Stimulated activated CD8-positive, alpha-beta memory T cell treated with anti-CD3 and anti-CD28 coated beads, Interleukin-15, amount 100 ng/mL, for 24 hours (primary cell): ENCODE measurements at regions not wholly inside any gene's neighbourhood (a gene's known extent, or its start where the extent isn't known, plus 50 kb on each side); places are given as distances from the start of the nearest gene placed in this dataset.

Source experiments
- DNase-seq: peaks from one replicate; pipeline ENCODE4 v3.0.0-alpha.2; 2020; ENCODE audit warnings: low read depth

DNA sequence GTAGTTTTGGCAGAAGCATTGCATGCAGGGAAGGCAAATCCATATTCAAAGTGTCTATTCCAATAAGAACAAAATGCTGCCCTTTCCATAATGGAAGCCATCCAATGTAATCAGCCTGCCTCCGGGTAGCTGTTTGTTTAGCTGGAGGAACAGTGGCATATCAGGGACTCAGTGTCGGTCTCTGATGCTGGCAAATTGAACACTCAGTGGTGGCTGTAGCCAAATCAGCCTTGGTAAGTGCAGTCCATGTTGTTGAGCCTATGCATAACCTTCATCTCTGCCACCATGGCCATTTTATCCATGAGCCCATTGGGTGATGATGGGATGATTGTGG is 147.8 kb upstream of the MAX start:
- no peak for DNase-seq

DNA sequence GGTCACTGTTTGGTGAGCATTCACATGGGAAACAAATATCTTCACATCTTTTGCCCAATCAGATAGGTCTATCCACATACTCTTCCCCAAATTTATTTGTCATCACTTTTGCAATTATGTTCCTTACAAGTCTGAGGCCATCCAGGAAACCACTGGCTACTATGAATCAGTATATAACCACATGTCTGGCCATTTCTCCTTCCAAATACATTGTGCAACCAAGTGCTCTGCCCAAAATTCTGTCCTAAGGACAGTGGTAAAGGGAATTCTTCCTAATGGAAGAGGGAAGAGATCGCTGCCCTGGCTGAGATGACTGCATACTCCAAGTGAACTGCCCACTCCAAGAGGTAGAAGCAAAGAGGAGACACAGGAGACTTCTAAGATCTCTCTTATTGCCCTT is 148.9 kb upstream of the MAX start:
- DNase-seq = no peak

DNA sequence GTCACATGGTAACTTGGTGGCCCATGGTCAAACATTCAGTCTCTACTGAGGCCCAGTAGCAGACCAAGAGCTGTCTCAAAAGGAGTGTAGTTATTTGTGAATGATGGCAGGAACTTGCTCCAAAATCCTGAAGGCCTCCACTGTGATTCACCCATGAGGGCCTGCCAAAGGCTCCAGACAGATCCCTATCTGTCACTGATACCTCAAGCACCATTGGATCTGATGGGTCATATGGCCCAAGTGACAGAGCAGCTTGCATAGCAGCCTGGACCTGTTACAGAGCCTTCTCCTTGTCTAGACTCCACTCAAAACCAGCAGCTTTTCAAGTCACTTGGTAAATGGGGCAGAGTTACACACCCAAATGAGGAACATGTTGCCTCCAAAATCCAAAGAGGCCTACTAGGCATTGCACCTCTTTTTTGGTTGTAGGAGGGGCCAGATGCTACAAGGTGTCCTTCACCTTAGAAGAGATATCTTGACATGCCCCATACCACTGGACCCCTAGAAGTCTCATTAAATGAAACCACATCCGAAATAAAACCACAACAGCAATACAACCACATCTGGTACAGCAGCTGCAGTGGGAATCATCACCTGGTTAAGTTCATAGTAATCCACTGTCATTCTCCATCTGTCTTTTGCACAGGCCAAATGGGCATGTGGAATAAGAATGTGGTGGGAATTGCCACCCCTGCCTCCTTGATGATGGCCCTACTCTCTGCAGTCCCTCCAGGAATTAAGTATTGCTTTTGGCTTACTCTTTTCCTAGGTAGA is 150.4 kb upstream of the MAX start:
- no peak for DNase-seq

DNA sequence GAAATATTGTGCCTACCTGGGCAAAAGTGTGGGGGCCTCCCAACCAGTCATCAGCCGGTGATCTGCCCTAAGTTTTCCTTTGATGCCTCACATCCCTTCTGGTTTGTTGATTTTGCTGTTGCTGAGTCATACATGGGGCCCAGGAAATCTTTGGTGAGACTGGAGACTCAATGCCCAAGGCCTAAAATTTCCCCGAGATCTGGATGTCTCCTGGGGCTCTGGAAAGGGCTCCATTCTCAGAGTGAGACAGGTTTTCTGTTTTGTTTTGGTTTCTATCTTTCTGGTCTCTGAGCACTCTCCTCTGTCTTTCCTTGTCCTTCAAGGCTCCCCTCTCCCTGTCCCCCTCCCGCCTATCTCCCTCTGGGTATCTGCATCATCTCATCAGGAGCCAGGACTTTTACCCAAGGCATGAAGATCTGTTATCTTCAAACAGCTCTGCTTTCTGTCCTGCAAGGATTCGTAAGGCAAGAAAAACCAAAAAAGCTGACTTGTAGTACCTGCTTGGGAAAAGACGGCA is 152.8 kb upstream of the MAX start:
- no peak for DNase-seq

DNA sequence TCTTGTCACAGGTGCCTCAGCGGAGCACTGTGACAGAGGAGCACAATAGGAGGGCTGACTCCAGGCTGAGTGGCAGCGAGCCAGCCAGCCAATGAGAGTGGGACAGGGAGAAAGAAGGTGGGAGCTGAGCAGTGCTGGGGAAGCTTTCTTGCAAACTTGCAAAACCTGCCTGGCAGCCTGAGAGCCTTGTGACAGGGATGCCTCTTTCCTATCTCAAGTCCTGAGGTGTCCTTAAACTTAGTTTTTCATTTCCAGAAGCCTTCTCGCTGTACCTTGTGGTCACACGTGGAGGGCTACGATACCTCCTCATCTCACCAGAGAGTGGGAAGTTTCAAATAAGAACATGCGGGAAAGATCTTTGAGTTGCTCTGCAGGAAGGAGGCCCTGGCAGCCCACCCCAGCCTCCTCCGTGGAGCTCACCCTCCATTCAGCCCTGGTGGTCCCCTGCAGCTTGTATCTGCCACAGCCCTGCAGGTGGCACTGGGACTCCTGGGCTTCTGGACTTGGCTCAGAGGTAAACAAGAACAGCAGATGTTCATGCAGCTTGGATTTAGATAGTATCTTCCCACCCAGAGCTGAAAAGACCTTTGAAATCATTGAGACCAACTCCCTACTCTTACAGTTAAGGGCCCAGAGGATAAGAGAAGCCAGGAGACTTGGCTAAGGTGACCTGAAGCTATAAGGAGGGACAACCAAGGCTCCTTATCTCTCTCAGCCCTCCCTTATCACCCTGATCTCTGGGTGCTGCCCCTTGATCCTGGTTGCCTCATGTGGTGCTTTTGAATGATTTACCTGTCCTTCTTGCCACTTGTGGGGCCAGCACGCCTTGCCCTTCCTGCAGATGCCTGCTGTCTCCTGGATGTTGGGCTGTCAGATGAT is 153.5 kb upstream of the MAX start:
- no peak for DNase-seq

DNA sequence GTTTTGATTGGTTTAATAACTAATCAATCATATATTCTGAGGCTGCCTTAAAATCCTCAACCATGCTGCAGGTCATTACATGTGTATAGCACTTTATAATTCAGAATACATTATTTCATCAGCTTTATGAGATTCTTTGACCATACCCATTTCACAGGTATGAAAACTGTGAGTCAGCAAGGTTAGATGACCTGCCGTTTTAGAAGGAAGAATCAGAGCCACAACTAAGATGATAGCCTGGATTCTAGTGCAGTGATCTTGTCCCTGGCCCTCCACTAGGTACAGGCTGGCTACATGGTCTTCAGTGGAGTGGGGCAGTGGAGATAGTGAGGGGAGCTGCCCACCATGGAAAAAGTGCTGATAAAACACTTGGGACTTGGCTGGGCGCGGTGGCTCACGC is 154.4 kb upstream of the MAX start:
- DNase-seq = no peak

DNA sequence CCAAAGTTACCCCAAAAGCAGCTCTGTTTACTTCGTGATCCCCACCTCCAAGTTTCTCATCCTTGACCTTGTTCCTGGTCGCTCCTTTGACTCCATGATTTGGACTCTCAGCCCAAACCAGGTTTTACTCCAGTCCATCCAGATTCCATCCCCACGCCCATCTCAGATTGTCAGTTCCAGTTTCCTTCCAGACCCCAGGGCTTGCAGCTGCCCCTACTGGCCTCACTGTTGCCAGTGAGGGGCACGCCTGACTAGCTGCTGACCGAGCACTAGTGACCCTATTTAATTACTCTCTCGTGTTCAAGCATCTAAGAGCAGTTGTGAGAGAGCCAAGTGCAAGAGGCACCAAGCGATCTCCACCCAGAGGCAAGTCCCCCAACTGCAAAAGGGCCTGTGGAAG is 155.1 kb upstream of the FUT8 start:
- no peak for DNase-seq

DNA sequence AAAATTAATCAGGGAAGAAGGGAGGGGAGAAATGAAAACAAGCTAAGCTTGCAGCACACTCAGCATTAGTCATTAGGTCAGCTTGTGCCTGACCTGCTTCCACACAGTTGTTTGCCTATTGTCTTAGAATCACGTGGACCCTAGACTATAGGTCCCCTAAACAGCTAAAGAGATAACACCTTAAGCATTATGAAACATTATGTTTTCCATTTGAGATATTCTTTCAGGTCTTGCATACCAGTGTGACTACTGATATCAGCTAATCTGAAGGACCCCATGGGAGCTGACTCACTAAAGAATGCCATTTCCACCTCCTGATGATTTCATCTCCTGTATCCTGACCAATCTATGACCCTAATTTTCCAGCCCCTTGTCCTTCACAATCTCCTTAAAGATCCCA is 154.1 kb upstream of the FUT8 start:
- no peak for DNase-seq

DNA sequence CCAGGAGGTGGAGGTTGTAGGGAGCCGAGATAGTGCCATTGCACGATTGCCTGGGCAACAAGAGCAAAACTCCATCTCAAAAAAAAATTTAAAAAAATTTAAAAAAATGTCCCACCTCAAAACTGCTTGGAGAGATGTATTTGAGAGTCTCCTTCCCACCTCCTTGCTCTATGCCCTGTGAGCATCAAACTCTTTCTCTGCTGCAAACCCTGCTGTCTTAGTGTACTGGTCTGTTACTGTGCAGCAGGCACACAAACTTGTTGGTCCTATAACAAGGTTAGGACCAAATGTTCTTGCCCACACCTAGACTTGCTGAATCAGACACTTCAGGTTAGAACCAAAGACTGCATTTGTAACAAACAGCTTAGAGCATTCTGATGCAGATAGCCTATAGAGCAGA is 153.5 kb upstream of the FUT8 start:
- DNase-seq = no peak

DNA sequence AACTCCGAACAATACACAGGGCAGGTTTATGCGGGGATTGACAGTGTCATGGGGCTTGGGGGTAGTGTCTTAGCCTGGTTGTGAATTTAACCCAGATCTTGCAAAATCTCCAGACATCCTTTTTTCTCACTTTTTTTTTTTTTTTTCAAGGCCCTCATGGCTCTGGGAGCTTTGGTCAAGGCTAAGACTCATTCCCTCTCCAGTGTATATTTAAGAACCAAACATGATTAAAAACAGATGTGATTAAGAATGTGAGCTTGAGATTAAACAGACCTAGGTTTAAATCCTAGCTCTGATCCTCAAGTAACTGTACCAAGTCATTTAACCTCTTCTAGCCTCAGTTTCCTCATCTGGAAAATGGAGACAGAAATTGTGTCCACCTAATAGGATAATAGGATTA is 151.7 kb upstream of the FUT8 start:
- no peak for DNase-seq

DNA sequence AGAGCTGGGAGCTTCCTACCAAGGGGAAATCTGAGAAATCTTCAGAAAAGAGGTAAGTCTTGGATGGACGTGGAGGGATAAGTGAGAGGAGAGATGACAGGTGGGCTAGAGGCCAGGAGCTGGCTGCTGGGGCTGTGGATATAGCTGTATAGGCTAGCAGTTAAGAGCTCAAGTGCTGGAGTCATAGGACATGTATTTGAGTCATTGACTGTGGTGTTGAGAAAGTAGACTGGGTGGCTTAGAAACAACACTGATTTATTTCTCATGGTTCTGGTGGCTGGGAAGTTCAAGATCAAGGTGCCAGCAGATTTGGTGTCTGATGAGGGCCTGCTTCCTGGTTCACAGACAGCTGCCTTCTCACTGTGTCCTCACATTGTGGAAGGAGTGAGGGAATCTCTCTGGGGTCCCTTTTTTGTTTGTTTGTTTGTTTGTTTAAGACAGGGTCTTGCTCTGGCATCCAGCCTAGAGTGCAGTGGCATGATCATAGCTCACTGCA is 151.1 kb upstream of the FUT8 start:
- no peak for DNase-seq

DNA sequence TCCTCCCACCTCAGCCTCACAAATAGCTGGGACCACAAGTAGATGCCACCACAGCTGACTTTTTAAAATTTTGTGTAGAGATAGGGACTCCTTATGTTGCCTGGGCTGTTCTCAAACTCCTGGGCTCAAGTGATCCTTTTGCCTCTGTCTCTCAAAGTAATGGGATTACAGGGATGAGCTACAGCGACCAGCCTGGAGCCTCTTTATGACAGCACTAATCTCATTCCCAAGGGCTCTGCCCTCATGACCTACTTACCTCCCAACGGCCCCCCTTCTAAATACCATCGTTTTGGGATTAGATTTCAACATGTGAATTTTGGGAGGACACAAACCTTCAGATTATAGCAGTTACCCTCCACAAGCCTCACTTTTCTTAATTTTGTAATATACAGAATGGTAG is 150.6 kb upstream of the FUT8 start:
- no peak for DNase-seq

DNA sequence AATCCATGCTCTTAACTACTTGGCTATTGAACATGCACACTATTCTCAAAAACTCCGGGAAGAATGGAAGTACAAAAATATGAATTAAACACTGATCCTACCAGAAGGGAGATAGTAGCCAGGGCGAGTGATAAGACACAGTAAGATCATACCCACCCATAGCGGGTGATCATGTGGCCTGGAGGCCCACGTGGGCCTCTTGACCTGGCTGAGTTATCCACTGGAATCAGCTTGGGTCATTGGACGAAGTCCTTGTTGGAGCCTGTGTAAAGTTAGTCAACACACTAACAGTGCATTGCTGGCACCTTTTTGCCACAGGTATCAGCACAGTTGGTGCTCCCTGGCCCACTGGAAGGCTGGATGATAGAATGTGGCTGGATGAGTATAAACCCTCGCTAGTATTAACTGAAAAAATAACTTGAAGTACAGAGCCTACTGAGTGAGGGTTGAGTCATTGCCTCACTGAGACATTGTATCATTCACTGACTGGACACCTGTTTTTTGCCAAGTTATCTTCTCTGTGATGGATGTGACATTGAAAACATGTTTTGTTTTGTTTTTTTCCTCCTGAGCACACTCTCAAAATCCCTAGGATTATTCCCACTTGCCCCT is 149.2 kb upstream of the FUT8 start:
- no peak for DNase-seq

DNA sequence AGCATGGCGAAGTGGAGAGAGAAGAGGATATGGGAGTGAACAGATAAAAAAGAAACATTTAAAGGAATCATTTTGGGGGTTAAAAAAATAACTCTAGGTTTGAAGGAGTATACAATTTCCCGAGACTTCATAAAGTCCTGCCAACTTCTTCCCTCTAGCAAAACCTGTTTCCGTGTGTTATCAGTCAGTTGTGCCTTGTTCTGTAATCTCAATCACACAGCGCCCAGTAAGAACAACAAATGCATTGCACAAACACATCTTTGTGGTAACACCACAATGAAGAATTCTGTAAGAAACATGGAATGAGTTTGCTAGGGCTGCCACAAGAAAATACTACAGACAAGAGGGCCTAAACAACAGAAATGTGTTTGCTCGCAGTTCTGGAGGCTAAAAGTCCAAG is 144.7 kb upstream of the FUT8 start:
- DNase-seq = no peak

DNA sequence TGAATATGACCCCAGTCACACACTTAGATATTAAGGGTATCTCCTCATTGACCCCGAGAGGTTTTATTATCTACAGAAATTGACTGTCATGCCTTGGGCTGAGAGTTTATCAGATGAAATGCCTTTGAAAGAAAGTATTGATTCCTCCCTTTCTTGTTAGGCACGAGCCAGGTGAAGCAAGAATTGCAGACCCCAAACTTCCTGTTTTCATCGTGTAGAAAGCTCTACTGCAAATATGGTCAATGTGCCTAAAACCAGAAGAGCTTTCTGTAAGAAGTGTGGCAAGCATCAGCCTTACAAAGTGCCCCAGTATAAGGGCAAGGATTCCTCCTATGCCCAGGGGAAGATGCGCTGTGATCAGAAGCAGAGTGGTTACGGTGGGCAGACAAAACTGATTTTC is 143.9 kb upstream of the FUT8 start:
- DNase-seq = no peak

DNA sequence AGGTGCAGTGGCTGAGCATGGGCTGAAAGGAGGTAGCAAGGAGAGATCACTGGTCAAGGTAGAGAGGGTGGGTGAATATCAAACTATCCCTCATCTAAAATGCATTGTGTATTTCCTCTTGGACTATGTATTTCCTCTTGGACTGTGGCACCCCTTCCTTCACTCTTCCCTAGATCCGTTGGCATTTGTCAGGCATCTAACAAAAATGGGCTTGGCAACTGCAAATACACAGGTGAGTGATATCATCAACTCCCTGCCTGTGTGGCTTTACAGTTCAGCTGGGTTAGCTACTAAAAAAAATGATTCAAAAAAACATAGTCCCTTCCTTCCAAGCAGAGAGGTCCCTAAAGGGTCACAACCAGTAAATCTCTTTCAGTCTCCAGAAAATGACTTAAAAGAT is 142.8 kb upstream of the FUT8 start:
- no peak for DNase-seq

DNA sequence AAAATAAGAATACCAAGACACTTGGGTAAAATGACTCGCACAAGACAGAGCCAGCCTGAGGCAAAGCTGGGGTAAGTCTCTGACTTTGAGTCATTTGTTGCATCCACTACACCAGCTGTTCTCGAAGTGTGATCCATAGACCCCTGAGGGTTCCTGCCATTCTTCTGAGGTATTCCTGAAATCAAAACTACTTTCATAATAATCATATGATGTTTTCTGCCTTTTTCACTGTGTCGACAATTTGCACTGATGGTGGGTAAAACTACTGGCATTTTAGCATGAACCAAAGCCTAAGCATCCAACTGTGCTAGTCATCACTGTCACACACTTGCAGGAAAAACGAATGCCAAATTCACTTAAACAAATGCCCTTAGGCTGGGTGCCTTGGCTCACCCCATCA is 135.5 kb upstream of the FUT8 start:
- no peak for DNase-seq

DNA sequence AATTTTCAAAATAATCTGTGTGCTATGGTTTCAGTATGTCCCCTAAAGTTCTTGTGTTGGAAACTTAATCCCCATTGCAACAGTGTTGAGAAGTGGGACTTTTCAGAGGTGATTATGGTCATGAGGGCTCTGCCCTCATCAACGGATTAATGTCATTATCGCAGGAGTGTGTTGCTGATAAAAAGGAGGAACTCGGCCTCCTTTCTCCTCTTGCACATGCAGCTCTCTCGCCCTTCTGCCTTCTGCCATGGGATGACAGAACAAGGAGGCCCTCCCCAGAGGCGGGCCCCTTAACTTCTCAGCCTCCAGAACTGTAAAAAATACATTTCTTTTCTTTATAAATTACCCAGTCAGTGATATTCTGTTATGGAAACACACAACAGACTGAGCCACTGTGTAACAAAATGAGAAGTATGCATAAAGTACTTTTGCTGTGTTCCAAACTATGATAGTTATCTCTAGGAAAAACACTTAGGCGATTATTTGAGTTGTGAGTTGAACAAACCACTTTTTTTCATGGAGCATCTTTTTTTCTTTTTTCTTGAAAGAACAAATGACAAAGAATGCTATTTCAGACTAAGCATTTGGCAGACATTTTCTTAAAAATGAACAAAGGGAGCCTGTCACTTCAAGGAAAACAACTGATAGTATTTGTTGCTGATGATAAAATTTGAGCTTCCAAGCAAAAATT is 134.8 kb upstream of the FUT8 start:
- no peak for DNase-seq

DNA sequence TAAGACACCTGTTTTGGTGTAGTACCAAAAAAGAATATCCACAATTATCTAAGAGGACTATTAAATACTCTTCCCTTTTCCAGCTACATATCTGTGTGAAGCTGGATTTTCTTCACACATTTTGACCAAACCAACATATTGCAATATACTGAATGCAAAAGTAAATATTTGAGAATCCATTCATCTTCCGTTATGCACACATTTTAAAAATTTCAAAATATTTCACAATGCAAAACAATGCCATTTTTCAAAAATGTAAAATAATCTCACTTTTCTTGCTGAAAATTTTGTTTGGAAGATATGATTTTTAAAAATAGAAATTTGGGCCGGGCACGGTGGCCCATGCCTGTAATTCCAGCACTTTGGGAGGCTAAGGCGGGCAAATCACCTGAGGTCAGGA is 133.9 kb upstream of the FUT8 start:
- DNase-seq = no peak

DNA sequence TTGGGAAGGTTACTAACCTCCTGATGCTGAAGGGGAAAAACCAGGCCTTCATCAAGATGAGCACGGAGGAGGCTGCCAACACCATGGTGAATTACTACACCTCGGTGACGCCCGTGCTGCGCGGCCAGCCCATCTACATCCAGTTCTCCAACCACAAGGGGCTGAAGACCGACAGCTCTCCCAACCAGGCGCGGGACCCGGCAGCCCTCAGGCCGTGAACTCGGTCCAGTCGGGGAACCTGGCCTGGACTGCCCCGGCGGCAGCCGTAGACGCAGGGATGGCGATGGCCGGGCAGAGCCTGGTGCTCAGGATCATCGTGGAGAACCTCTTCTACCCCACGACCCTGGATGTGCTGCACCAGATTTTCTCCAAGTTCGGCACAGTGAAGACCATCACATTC is 133.0 kb upstream of the FUT8 start:
- DNase-seq = no peak

DNA sequence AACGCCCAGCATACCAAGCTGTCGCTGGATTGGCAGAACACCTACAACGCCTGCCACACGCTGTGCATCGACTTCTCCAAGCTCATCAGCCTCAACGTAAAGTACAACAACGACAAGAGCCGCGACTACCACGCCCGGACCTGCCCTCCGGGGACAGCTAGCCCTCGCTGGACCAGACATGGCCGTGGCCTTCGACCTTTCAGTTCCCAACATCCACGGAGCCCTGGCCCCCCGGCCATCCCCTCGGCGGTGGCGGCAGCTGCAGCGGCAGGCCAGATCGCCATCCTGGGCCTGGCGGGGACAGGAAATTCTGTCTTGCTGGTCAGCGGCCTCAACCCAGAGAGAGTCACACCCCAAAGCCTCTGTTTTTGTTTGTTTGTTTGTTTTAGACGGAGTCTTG is 132.6 kb upstream of the FUT8 start:
- DNase-seq = no peak

DNA sequence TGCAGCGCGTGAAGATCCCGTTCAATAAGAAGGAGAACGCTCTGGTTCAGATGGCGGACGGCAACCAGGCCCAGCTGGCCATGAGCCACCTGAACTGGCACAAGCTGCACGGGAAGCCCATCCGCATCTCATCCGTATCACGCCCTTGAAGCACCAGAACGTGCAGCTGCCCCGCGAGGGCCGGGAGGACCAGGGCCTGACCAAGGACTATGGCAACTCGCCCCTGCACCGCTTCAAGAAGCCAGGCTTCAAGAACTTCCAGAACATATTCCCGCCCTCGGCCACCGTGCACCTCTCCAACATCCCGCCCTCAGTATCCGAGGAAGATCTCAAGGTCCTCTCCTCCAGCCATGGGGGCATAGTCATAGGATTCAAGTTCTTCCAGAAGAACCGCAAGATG is 131.9 kb upstream of the FUT8 start:
- no peak for DNase-seq
